ENCODE measurements at regions not wholly inside any gene's neighbourhood (a gene's known extent, or its start where the extent isn't known, plus 50 kb on each side); places are given as distances from the start of the nearest gene placed in this dataset.

- no peak for TF ChIP-seq POLR2A (IDR thresholded peaks at IDR 0.05)
- no peak for TF ChIP-seq CTCF (IDR thresholded peaks at IDR 0.05)
These were observed 586.4 kb downstream of the MATN1 start for GRCh38 chr1:30137001-30137400.
